Panc1 (cell line): ENCODE measurements at regions not wholly inside any gene's neighbourhood (a gene's known extent, or its start where the extent isn't known, plus 50 kb on each side); places are given as distances from the start of the nearest gene placed in this dataset.

ENCODE experiments used
- CTCF ChIP-seq: fragments of 450-650 bp; IDR thresholded peaks from 2 replicates; pipeline ENCODE4 v1.5.1; 2017; ENCODE audit warnings: mild to moderate bottlenecking
- POLR2AphosphoS5 ChIP-seq: IDR thresholded peaks from 2 replicates; pipeline ENCODE4 v1.6.1; 2012; ENCODE audit warnings: mild to moderate bottlenecking, low read depth, low read length, moderate library complexity
- TCF7L2 ChIP-seq: IDR thresholded peaks from 2 replicates; pipeline ENCODE4 v1.6.1; 2011; ENCODE audit warnings: mild to moderate bottlenecking, low read depth, low read length, inconsistent platforms

GRCh38 chr6:137357948-137358266, 136.3 kb downstream of the OLIG3 start:
- no peak for TF ChIP-seq CTCF
- no peak for TF ChIP-seq POLR2AphosphoS5
- no peak for TF ChIP-seq TCF7L2
